DOHH2 (cell line): ENCODE measurements at regions not wholly inside any gene's neighbourhood (a gene's known extent, or its start where the extent isn't known, plus 50 kb on each side); places are given as distances from the start of the nearest gene placed in this dataset.
"Not testable (repeated sequence)": the region's sequence is repeated elsewhere in the genome, so short reads cannot be mapped to it uniquely, and the experiment has no call there.

Source experiments
- H3F3A ChIP-seq: fragments of 200-600 bp; sonication (generic), shearing (Covaris generic); 2 replicates; pipeline ENCODE4 v1.6.0; 2016; ENCODE audit warnings: antibody characterized with exemption, mild to moderate bottlenecking; ENCODE audit not compliant: control insufficient read depth, insufficient read depth
- H3K27ac ChIP-seq: fragments of 200-600 bp; sonication (generic); 2 replicates; pipeline ENCODE4 v1.5.1; 2014; ENCODE audit warnings: low read depth, mild to moderate bottlenecking, low read length, moderate library complexity
- H3K27me3 ChIP-seq: fragments of 200-600 bp; sonication (generic); 2 replicates; pipeline ENCODE4 v1.6.1; 2014; ENCODE audit warnings: mild to moderate bottlenecking, low read length, mixed read lengths; ENCODE audit not compliant: control insufficient read depth
- H3K36me3 ChIP-seq: fragments of 200-600 bp; sonication (generic); 2 replicates; pipeline ENCODE4 v1.6.1; 2014; ENCODE audit warnings: mild to moderate bottlenecking, low read length, moderate library complexity, mixed read lengths; ENCODE audit not compliant: control insufficient read depth
- H3K4me1 ChIP-seq: fragments of 200-600 bp; sonication (generic); 2 replicates; pipeline ENCODE4 v1.6.1; 2014; ENCODE audit warnings: mild to moderate bottlenecking, low read length, mixed read lengths; ENCODE audit not compliant: control insufficient read depth
- H3K4me2 ChIP-seq: fragments of 200-600 bp; sonication (generic); 2 replicates; pipeline ENCODE4 v1.6.0; 2014; ENCODE audit warnings: mild to moderate bottlenecking, low read length, moderate library complexity
- H3K4me3 ChIP-seq: fragments of 200-600 bp; sonication (generic); 2 replicates; pipeline ENCODE4 v1.5.1; 2014; ENCODE audit warnings: mild to moderate bottlenecking, low read length, mixed read lengths
- H3K79me2 ChIP-seq: fragments of 200-600 bp; sonication (generic); 2 replicates; pipeline ENCODE4 v1.6.1; 2014; ENCODE audit warnings: mild to moderate bottlenecking, low read length, mixed read lengths; ENCODE audit not compliant: control insufficient read depth
- H3K9me2 ChIP-seq: fragments of 200-600 bp; sonication (generic); replicated peaks from 2 replicates; pipeline ENCODE4 v1.6.1; 2014; ENCODE audit warnings: mild to moderate bottlenecking, low read length, mixed read lengths; ENCODE audit not compliant: control insufficient read depth
- H3K9me3 ChIP-seq: fragments of 200-600 bp; sonication (generic); 2 replicates; pipeline ENCODE4 v1.6.1; 2014; ENCODE audit warnings: antibody characterized with exemption, low read length, mixed read lengths; ENCODE audit not compliant: control insufficient read depth, insufficient read depth
- H4K20me1 ChIP-seq: fragments of 200-600 bp; sonication (generic); 2 replicates; pipeline ENCODE4 v1.6.0; 2014; ENCODE audit warnings: low read depth, mild to moderate bottlenecking, antibody characterized with exemption, low read length, moderate library complexity; ENCODE audit not compliant: control insufficient read depth, insufficient read depth
- EZH2phosphoT487 ChIP-seq: fragments of 200-600 bp; sonication (generic); IDR thresholded peaks from 2 replicates; pipeline ENCODE4 v1.6.1; 2017; ENCODE audit warnings: borderline replicate concordance, mild to moderate bottlenecking, antibody characterized with exemption, low read length, moderate library complexity, mixed read lengths
- TF ChIP-seq, protein P1 (sequence below): fragments of 200-600 bp; sonication (generic); IDR thresholded peaks from one replicate; pipeline ENCODE4 v1.5.1; 2014; ENCODE audit warnings: antibody characterized with exemption, mild to moderate bottlenecking, low read depth, low read length; ENCODE audit not compliant: poor library complexity, severe bottlenecking

DNA sequence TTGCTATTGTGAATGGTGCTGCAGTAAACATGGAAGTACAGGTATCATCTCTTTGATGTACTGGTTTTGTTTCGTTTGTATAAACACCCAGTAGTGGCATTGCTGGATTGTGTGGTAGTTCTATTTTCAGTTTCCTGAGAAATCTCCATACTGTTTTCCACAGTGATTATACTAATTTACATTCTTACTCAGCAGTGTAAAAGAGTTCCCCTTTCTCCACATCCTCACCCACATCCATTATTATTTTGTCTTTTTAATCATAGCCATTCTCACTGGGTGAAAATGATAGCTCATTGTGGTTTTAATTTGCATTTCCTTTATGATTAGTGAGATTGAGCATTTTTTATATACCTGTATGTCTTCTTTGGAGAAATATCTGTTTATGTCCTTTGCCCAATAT is 62.3 kb upstream of the PARP4 start:
- TF ChIP-seq, protein P1, sequence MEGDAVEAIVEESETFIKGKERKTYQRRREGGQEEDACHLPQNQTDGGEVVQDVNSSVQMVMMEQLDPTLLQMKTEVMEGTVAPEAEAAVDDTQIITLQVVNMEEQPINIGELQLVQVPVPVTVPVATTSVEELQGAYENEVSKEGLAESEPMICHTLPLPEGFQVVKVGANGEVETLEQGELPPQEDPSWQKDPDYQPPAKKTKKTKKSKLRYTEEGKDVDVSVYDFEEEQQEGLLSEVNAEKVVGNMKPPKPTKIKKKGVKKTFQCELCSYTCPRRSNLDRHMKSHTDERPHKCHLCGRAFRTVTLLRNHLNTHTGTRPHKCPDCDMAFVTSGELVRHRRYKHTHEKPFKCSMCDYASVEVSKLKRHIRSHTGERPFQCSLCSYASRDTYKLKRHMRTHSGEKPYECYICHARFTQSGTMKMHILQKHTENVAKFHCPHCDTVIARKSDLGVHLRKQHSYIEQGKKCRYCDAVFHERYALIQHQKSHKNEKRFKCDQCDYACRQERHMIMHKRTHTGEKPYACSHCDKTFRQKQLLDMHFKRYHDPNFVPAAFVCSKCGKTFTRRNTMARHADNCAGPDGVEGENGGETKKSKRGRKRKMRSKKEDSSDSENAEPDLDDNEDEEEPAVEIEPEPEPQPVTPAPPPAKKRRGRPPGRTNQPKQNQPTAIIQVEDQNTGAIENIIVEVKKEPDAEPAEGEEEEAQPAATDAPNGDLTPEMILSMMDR, result no peak
- no peak for TF ChIP-seq EZH2phosphoT487
- no peaks in the 10 kb centered on the region for H3K9me3 ChIP-seq

DNA sequence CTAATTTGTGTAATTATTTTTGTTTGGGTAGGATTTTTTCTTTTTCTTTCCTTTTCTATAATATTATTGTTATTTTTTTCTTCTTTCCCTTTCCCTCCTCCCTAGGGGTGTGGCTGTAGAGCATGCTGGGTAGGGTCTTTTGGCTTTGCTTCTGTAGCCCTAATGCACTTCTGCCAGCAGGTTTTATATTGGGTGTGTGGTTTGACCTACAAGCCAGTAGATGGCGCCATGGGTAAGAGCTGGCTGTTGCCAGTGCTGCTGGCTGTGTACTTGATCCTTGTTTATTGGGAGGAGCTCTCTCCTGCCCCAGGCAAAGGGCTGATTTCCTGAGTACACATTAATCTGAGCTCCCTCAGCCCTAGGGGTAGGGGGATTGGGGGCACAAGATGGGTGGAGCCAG is 67.7 kb upstream of the PARP4 start:
- H3K36me3 ChIP-seq, H3K4me1 ChIP-seq, H4K20me1 ChIP-seq, H3F3A ChIP-seq, H3K27me3 ChIP-seq, H3K9me2 ChIP-seq, H3K4me3 ChIP-seq, H3K79me2 ChIP-seq, H3K9me3 ChIP-seq, H3K4me2 ChIP-seq, H3K27ac ChIP-seq: not testable (repeated sequence)
- TF ChIP-seq, protein P1, result peak; percentile 33

More for the DNA sequence above, 62.3 kb upstream of the PARP4 start:
- H3K4me3 ChIP-seq, result no peak overlapping the region
- no peaks in the 10 kb centered on the region for H3F3A ChIP-seq
- peaks cover 14% of the 10 kb centered on the region for H3K4me1 ChIP-seq
- no peak overlapping the region for H3K4me2 ChIP-seq
- no peaks in the 10 kb centered on the region for H3K36me3 ChIP-seq
- H3K79me2 ChIP-seq, result no peaks in the 10 kb centered on the region
- H3K27me3 ChIP-seq, result no peaks in the 10 kb centered on the region
- H3K9me2 ChIP-seq, result no peaks in the 10 kb centered on the region
- H3K27ac ChIP-seq, result no peak overlapping the region
- H4K20me1 ChIP-seq, result no peaks in the 10 kb centered on the region

DNA sequence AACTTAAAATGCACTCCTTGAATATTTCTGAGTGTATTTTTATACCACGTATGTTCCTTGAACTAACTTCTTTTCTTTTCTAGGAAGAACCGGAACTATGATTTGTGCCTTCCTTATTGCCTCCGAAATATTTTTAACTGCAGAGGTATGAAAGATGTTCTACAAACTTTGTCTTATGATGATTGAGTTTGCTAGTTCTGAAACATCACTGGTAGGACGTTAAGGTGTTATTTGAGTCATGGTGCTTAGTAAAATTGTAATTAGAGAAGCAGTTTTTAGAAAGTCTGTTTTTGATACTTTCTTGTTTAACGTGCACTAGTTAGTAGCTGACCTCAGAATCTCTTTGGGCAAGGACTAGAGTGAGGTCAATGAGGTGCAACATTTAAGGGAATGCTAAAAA is 69.0 kb upstream of the PARP4 start:
- H3K79me2 ChIP-seq, H3K9me3 ChIP-seq, H3K27me3 ChIP-seq, H4K20me1 ChIP-seq, H3K36me3 ChIP-seq, H3F3A ChIP-seq, H3K4me1 ChIP-seq, H3K27ac ChIP-seq, H3K4me3 ChIP-seq, H3K9me2 ChIP-seq: not testable (repeated sequence)
- H3K4me2 ChIP-seq, result 0 out of 2 replicates have a peak overlapping the region, but pooled peaks have one; percentile 16

DNA sequence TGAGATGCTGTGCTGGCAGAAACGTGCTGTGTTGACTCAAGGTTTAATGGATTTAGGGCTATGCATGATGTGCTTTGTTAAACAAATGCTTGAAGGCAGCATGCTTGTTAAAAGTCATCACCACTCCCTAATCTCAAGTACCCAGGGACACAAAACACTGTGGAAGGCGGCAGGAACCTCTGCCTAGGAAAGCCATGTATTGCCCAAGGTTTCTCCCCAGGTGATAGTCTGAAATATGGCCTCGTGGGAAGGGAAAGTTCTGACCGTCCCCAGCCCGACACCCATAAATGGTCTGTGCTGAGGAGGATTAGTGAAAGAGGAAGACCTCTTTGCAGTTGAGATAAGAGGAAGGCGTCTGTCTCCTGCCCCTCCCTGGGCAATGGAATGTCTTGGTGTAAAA is 79.1 kb upstream of the PARP4 start:
- H3K4me1 ChIP-seq, H3K36me3 ChIP-seq, H3K27me3 ChIP-seq, H3K4me3 ChIP-seq, H4K20me1 ChIP-seq, H3K4me2 ChIP-seq, H3K9me2 ChIP-seq, H3K27ac ChIP-seq, H3K9me3 ChIP-seq, H3K79me2 ChIP-seq, H3F3A ChIP-seq: not testable (repeated sequence)

DNA sequence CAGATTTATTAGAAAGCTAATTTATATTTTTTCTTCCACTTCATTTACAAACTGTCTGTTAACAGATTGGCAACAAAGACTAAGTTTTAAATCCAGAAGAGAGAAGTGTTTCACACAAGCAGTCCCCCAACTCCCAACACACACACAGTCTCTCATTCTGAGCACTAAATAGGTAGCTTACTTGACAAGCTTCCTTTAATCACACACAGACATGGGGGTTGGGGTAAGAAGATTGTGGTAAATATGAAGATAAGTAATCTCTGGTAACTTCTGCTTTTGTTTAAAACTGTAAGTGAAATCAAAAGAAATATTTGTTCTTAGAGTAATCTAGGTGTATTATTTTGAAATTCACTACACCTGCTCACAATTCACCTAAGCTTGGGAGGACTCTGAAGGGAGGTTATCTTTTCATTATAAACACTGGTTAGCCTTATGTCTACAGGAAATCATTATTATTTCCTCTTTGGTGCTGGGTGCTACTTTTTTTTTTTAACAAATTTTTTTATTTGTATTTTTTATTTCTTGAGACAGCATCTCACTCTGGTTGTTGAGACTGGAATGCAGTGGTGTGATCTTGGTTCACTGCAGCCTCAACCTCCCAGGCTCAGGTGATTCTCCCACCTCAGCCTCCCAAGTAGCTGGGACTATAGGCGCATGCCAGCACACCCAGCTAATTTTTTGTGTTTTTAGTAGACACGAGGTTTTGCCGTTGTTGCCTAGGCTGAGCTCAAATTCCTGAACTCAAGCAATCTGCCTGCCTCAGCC is 82.1 kb upstream of the ATP12A start:
- H3F3A ChIP-seq, result not testable (repeated sequence)

DNA sequence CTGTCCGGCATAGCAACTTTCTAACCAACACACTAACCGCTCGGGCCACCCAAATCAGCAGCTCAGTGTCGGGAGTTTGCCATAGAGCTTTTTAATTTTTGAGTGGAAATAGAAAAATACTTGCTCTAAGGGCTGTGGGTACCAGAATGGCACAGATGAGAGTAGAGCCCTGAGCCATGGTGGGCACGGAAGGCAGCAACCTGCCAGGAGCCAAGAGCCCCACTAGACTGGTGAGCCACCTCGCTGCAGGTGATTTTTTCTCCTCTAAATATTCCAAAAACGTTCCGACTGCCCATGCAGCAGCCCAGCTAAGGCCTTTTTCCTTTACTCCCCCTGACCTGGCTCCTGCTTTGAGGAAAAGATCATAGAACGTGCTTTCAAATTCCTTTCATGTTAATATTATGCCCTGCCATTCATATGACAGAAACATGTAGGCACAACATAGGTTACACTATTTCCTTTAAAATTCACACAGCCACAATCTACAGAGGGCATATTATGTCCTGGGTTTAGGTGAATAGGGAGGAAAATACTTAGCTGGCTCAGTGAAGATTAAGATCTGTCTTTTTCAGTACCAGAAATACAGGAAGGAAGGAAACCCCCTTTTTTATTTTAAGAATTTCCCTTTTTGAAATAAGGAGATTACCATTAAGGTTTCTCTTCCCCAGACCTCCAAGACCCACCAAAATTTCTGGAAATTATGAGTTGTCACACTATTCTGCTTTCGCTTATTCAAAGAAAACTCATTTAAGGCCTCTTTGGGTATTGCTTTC is 81.0 kb upstream of the ATP12A start:
- not testable (repeated sequence) for H3K4me3 ChIP-seq, H3K27me3 ChIP-seq, H3K79me2 ChIP-seq, H4K20me1 ChIP-seq, H3K36me3 ChIP-seq, H3K9me3 ChIP-seq, H3F3A ChIP-seq, H3K9me2 ChIP-seq, H3K4me2 ChIP-seq, H3K27ac ChIP-seq
- H3K4me1 ChIP-seq, result peaks cover 12% of the 10 kb centered on the region

More for the DNA sequence above, 82.1 kb upstream of the ATP12A start:
- H3K27ac ChIP-seq, H3K4me3 ChIP-seq, H3K9me2 ChIP-seq, H3K36me3 ChIP-seq, H4K20me1 ChIP-seq, H3K79me2 ChIP-seq, H3K4me2 ChIP-seq, H3K9me3 ChIP-seq, H3K27me3 ChIP-seq: not testable (repeated sequence)
- peaks cover 12% of the 10 kb centered on the region for H3K4me1 ChIP-seq
